OCI-LY3 (cell line): ENCODE measurements at regions not wholly inside any gene's neighbourhood (a gene's known extent, or its start where the extent isn't known, plus 50 kb on each side); places are given as distances from the start of the nearest gene placed in this dataset.

Experiments
- H2AFZ ChIP-seq: fragments of 200-600, 300-600 bp; shearing (Covaris generic); 2 replicates; pipeline ENCODE4 v1.6.0; 2014; ENCODE audit warnings: antibody characterized with exemption, low read depth, low read length
- H3K27ac ChIP-seq: fragments of 200-600, 300-600 bp; sonication (generic); 2 replicates; pipeline ENCODE4 v1.5.1; 2014; ENCODE audit warnings: mild to moderate bottlenecking, low read length, moderate library complexity, mixed read lengths
- H3K27me3 ChIP-seq: fragments of 200-600, 300-600 bp; sonication (generic); 2 replicates; pipeline ENCODE4 v1.6.1; 2014; ENCODE audit warnings: low read depth, low read length, mixed read lengths
- H3K36me3 ChIP-seq: fragments of 200-600, 300-600 bp; sonication (generic); replicated peaks from 2 replicates; pipeline ENCODE3; 2014; ENCODE audit warnings: low read depth, low read length, mixed read lengths
- H3K4me1 ChIP-seq: fragments of 300-600, 200-600 bp; sonication (generic); 2 replicates; pipeline ENCODE4 v1.6.1; 2014; ENCODE audit warnings: low read length, mixed read lengths
- H3K4me2 ChIP-seq: fragments of 200-600, 300-600 bp; sonication (generic); 2 replicates; pipeline ENCODE4 v1.6.1; 2014; ENCODE audit warnings: low read length, mixed read lengths
- H3K4me3 ChIP-seq: fragments of 300-600, 200-600 bp; sonication (generic); 2 replicates; pipeline ENCODE4 v1.5.1; 2014; ENCODE audit warnings: antibody characterized with exemption, mild to moderate bottlenecking, low read length, moderate library complexity
- H3K79me2 ChIP-seq: fragments of 300-600, 200-600 bp; shearing (Covaris generic); 2 replicates; pipeline ENCODE4 v1.6.1; 2014; ENCODE audit warnings: mild to moderate bottlenecking, low read length, mixed read lengths
- H3K9ac ChIP-seq: fragments of 300-600, 200-600 bp; shearing (Covaris generic); 2 replicates; pipeline ENCODE4 v1.6.0; 2014; ENCODE audit warnings: mild to moderate bottlenecking, low read length, moderate library complexity
- H3K9me3 ChIP-seq: fragments of 200-600, 300-600 bp; shearing (Covaris generic); 2 replicates; pipeline ENCODE4 v1.6.1; 2014; ENCODE audit warnings: low read length, mixed read lengths; ENCODE audit not compliant: insufficient read depth
- H4K20me1 ChIP-seq: fragments of 200-600, 300-600 bp; sonication (generic); 2 replicates; pipeline ENCODE4 v1.6.1; 2016; ENCODE audit warnings: low read length, mixed read lengths; ENCODE audit not compliant: insufficient read depth
- CTCF ChIP-seq: fragments of 200-600, 300-600 bp; sonication (generic); IDR thresholded peaks from 2 replicates; pipeline ENCODE4 v1.5.1; 2014; ENCODE audit warnings: antibody characterized with exemption, low read length, low read depth
- EZH2phosphoT487 ChIP-seq: fragments of 200-600 bp; shearing (Covaris generic); IDR thresholded peaks from 2 replicates; pipeline ENCODE4 v1.6.1; 2018; ENCODE audit warnings: antibody characterized with exemption, mixed run types, low read depth

GRCh38 chrX:34437586-34437985, 219.5 kb downstream of the TMEM47 start:
- Histone ChIP-seq H3K79me2 (no peaks in the 10 kb centered on the region), H3K9me3 (no peaks in the 10 kb centered on the region), H3K36me3 (no peaks in the 10 kb centered on the region), H2AFZ (no peak overlapping the region), H3K4me1 (no peaks in the 10 kb centered on the region), H3K4me2 (no peak overlapping the region), H3K27me3 (no peaks in the 10 kb centered on the region), H3K9ac (no peak overlapping the region), H3K27ac (no peak overlapping the region), H4K20me1 (no peaks in the 10 kb centered on the region), H3K4me3 (no peak overlapping the region)
- TF ChIP-seq EZH2phosphoT487, result no peak
- no peak for TF ChIP-seq CTCF

- H4K20me1 ChIP-seq, result no peaks in the 10 kb centered on the region
- H3K27ac ChIP-seq, result no peak overlapping the region
- no peak overlapping the region for H2AFZ ChIP-seq
- no peaks in the 10 kb centered on the region for H3K79me2 ChIP-seq
- H3K4me2 ChIP-seq, result no peak overlapping the region
- no peaks in the 10 kb centered on the region for H3K36me3 ChIP-seq
- H3K9ac ChIP-seq, result no peak overlapping the region
- no peaks in the 10 kb centered on the region for H3K4me1 ChIP-seq
- H3K27me3 ChIP-seq, result no peaks in the 10 kb centered on the region
- H3K4me3 ChIP-seq, result no peak overlapping the region
- TF ChIP-seq CTCF (no peak), EZH2phosphoT487 (no peak)
- H3K9me3 ChIP-seq, result no peaks in the 10 kb centered on the region
Measured at GRCh38 chrX:34426334-34426733, 230.8 kb downstream of the TMEM47 start.

- no peaks in the 10 kb centered on the region for H4K20me1 ChIP-seq
- H3K27ac ChIP-seq, result no peak overlapping the region
Measured at GRCh38 chrX:34406580-34406979, 250.5 kb downstream of the TMEM47 start.

GRCh38 chrX:34404386-34405070, 252.6 kb downstream of the TMEM47 start:
- Histone ChIP-seq H3K4me3 (no peak overlapping the region), H3K79me2 (no peaks in the 10 kb centered on the region), H3K9ac (no peak overlapping the region), H4K20me1 (no peaks in the 10 kb centered on the region), H2AFZ (no peak overlapping the region), H3K27ac (no peak overlapping the region), H3K9me3 (no peaks in the 10 kb centered on the region), H3K4me2 (no peak overlapping the region), H3K36me3 (no peaks in the 10 kb centered on the region), H3K4me1 (no peaks in the 10 kb centered on the region), H3K27me3 (no peaks in the 10 kb centered on the region)
- TF ChIP-seq EZH2phosphoT487 (no peak), CTCF (no peak)

More at GRCh38 chrX:34406580-34406979, 250.5 kb downstream of the TMEM47 start:
- Histone ChIP-seq H3K79me2 (no peaks in the 10 kb centered on the region), H3K36me3 (no peaks in the 10 kb centered on the region), H3K4me3 (no peak overlapping the region), H3K4me1 (no peaks in the 10 kb centered on the region), H3K27me3 (no peaks in the 10 kb centered on the region), H3K4me2 (no peak overlapping the region), H3K9ac (no peak overlapping the region), H2AFZ (no peak overlapping the region), H3K9me3 (no peaks in the 10 kb centered on the region)
- TF ChIP-seq CTCF (no peak), EZH2phosphoT487 (no peak)
